HG02938 (cell line): ENCODE measurements at regions not wholly inside any gene's neighbourhood (a gene's known extent, or its start where the extent isn't known, plus 50 kb on each side); places are given as distances from the start of the nearest gene placed in this dataset.

ENCODE experiments used
- ATAC-seq: cut with Tn5 transposase; IDR thresholded peaks from one replicate; pipeline ENCODE4 v1.9.1; 2021; ENCODE audit warnings: mild to moderate bottlenecking, moderate library complexity; ENCODE audit not compliant: unreplicated experiment

DNA sequence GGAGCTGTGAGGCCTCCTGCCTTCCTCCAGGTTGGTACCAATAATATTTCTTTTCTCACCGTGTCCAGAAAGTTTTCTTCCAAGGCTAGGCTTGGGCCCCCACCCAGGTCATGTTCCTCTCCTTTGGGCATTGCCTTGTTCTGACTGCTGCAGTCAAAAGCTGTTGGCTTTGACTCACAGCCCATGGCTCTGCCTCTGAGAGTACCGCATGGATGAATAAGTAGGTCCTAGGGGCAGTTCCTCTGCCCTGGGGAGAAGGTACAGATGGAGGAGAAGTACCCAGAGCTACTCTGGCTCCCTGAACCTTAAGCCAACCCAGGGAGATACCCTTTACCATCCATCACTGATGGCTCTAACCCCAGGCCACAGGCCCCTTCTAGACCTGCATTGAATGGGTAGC is 115.0 kb downstream of the NAV1 start:
- ATAC-seq: no peak

DNA sequence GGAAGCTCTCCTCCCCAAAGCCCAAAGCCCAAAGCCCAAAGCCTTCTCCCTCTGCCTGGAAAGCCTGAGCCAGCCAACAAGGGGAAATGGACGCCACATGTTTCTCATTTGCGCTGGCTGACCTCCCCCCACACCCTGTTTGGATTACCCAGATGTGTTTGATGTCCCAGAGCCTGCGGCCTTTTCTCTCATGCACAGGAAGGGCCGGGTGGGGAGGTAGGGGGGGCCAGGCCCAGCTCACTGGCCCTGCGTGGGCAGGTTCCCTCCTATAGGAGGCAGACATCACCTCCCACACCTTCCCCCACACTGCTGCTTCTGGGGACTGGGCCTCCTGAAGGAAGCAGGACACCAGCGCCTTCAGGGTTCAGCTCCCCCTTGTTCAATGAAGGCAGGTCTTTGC is 116.3 kb downstream of the NAV1 start:
- no peak for ATAC-seq

DNA sequence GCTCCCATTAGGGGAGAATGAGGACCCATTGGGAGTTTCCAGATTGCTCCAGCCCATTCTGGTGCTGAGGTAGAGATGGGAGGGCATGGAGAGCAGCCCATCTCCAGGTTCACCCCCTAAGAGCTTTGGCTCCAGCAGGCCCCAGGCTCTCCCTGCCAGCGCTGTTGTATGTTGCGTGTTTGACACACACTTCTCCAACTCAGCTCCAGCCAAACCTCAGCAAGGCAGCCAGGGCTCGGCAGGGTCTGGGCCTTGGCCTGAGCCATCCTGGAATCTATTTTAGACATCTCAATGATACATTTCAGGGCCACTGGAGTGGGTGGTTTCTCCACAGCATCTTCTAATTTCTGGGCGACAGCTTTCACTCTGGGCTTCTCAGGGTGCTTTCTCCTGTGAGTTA is 117.0 kb downstream of the NAV1 start:
- no peak for ATAC-seq

DNA sequence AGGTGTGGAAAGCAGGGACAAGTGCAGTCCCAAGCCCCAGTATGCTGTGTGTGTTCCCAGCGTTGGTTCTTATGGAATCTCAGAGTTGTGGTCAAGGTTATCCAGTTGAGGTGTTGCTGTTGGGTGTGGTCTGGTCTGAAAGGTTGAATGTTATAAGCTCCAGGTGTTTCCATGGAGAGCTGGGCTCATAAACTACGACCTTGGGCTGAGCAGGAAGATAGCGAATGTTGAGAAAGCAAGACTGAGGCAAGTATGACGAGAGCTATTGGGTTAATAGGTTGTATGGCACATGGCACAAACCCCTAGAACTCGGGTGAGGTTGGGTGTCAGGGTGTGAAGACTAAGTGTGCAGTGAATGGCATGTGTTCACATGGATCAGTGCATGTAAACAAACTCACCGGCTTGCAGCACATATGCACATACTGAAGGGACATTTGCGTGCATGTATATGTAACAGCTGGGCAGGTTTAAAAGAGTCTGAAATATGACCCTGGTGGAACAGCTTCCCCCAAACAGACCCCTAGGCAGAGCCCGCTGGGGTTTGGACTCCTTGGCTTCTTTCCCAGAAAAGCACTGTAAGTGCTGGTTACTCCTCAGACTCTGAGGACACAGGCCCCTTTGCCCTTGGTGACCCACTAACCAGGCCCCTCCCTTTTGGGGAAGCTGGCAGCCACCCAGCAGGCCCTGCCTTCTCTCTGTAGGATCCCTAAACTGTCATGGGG is 117.5 kb downstream of the NAV1 start:
- ATAC-seq: no peak

DNA sequence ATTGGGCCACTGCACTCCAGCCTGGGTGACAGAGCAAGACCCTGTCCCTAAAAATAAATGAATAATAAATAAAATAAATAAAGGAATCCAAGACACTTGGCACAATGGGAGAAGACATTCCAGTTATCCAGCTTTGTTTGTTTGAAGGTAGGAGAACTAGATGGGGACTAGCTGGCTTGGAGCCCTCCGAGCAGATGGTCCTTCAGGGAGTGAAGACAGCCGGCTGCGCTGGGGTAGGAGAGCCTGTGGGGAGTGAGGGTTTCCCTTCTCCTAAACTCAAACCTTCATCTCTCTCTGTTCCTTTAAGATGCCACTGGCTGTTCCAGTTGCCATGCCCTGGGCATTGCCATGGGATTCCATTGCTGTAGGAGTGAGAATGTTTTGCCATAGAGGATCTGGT is 120.6 kb downstream of the NAV1 start:
- no peak for ATAC-seq

DNA sequence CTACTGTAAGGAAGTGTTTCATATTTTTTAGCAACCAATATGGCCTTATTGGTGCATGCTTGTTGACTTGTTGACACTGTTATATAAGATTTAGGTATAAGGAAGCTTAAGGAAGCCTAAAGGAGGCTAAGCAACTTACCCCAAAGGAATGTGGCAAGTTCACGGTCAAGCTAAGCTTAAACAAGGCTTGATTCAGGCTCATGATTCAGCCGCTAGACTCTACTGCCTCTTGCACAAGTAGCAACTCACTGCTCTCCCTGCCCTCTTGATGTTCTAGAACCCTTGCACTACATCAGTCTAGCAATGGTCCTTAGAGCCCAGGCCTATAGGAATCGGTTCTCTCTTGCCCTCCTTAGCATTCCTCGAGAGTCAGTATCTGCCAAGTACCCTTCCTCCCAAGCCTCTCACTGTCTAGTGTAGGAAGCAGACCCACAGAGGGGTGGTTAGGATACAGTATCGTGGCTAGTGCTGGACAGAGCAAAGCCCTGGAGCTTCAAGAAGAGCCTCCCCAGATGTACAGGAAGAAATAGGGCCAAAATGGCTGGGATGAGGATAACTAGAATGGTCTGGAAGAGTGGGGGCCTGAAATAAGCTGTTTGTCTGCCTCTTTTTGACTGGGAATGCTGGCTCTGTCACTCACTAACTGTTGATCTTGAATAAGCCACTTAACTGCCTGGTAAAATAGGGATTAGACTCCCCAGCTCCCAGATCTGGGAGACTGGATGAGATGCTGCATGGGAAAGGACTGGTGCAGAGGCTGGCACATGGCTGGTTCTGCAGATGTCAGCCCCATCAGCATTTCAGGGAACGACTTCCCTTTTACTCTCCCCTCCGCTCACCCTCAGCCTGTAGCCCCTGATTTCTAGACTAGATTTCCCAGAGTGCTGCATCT is 122.2 kb downstream of the NAV1 start:
- ATAC-seq: no peak

DNA sequence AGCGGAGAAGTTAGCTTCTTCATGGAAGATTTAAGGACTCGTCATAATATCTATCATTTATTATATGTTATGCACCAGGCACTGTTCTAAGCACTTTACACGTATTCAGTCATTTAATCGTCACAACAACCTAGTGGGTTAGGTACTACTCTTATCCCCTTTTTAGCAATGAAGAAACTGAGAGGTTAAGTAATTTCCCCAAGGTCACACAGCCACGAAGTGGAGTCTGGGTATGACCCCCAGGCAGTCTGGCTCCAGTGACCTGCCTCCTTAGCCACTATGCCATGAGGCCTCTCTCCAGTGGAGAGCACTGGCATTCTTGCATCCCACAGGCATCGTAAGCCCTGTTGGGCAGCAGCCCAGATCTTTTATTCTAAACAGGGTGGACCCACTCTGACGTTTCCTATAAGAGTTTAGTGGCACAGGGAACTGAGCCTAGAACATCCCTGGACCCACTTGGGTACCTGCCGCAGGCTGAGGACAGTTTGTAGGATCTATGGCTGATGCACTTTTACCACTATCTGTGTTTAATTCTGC is 123.0 kb downstream of the NAV1 start:
- no peak for ATAC-seq

DNA sequence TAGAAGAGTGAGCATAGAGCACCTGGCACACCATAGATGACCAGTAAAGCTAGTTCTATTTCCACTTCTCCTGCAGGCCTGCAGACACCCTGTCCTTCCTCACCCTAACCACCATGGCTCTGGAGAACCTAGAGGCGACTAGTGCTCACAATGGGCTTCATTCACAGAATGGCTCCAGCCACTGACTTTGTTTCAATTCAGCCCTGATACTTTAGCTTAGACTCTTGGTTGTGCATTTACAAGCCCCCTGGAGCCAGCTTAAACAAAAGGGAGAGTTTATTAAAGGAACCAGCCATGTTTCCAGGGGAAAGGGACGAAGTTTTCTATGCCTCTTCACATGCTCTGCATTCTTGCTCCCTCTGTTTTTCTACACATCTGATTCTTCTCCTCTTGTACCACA is 123.7 kb downstream of the NAV1 start:
- no peak for ATAC-seq

DNA sequence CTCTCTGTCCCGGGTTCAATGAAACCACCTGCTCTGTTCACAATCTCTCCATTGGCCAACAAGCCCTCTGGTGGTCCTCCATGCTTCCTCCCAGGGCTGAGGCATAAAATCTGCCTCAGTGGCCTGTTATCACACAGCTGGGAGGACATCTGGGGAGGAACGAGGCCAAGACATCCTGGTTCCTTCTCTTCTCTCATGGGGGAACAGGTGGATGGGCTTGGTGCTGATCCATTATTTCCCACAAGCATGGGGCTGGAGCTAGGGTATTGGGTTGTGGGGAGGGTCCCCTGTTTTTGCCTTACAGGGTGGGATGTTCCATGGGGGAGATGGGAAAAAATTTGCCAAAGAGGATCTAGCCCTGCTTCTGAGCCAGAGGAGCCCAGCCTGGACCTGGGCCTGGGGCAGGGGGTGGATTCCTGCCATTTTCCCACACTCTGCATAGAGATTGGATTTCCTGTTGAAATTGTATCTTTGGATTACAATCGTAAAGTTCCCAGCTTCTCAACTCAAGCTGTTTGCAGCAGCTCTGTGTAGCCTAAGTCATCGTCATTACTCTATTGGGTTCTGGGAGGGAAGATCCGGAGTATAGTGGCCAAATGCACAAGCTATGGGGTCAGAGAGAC is 124.7 kb downstream of the NAV1 start:
- ATAC-seq: no peak

DNA sequence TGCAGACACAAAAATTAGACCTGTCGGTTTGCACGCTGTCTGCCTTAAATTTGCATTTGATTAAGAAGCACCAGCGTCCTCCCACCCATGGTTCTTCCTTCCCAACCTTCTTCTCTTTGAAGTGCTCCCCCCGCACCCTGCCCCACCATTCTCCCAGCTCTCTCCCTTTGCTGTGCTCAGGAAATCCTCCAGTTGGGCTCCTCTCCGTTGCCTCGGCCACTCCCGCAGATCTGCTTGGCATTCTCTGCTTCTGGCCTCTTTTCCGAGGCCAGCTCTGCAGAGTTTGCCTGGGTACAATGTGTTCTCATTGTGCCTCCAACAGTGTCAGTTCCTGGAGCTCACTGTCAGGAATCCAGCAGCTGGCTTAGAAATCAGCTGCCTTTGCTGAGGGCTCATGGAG is 126.1 kb downstream of the NAV1 start:
- ATAC-seq: no peak

DNA sequence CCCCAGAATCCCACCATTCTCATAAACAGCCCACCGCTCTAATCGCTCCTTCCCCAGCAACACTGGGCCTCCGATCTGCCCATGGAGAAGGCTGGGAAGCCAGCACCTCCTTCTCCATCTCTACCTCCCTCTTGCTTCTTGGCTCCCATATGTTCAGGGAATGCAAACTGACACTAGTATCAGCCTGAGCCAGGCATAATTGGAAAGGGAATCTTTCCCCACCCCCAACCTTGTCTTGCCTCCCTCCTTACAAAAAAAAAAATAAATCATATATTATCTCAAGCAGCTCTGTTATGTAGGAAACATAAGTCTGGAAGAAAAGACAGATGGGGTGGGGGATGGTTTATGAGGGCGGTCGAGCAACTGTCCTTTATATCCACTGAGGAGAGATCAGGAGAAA is 127.2 kb downstream of the NAV1 start:
- no peak for ATAC-seq

DNA sequence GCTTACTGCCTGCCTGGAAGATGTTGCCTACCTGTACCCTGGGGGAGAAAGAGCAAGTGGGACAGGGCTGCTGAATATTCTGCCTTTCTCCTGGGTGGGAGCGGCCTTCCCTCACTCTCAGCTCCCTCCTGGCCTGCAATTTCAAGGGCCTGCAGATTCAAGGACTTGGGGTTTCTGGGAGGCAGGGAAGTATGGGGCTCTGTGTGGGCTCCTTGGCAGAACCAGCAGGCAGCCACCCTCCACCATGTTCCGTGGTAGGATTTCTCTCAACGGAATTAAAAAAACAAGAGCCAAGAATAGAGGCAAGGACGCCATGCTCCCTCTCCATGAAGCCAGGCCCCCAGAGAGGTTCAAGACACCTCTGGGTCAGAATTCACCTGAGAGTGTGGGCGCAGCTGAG is 127.7 kb downstream of the NAV1 start:
- no peak for ATAC-seq

DNA sequence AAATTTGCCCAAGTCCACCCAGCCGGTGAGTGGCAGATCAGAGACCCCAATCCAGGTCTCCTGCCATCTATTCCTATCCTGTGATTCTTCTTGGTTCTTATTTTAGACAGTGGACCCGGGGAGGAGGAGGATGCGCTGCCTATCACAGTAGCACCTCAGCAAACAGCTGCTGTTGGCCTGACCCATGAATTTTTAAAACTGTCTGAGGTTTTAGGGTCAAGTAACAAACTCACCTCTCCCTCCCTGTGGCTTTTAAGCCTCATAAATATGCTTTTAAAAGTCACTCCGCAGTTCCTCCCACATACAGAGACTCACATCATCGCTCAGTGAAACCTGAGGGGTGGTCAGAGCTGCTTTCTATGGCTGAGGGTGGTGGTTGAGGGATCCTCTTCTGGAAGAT is 128.6 kb downstream of the NAV1 start:
- ATAC-seq: no peak

DNA sequence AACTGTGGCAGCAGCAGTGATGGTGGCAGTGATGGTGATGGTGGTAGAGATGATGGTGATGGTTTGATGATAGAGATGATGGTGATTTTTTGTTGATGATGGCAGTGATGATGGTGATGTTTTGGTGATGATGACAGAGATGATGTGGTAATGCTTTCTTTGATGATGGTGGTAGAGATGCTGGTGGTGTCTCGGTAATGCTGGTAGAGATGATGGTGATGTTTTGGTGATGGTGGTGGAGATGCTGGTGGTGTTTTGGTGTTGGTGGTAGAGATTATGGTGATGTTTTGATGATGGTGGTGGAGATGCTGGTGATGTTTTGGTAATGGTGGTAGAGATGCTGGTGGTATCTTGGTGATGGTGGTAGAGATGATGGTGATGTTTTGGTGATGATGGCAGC is 131.6 kb downstream of the NAV1 start:
- ATAC-seq: no peak

DNA sequence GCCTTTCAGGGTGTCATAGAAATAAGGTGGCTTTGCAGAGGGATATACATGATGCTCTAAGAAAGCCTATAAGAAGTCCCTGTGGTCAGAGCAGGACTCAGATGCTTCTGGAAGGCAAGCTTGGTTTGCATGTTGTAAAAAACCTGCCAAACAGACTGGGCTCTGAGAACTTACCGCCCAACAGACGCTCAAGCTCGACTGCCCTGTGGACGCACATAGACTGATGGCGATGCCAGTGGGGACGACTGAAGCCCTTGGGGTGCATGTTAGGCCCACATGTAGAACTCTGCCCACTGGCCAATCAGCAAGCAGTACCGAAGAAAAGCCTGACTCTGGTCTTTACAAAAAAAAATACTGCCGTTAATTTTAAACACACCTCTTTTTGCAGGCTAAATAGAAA is 133.8 kb downstream of the NAV1 start:
- ATAC-seq: no peak

DNA sequence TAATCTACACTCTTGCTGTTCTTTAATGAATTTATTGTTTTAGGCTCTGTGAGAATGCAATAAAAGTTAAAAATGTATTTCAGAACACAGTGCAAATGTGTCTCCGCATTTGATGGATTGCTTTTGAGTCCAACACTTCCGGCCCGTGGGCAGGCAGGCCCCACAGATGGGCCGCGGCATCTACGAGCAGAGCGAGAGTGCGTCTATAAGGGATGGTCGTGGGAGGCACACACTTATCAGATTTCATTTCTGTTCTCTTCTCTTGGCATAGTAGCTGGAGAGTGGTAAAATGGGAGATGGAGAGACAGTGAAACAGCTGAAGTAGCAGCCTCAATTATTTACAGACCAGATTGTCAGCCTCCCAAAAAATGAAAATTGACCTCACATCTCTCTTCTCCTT is 134.2 kb downstream of the NAV1 start:
- no peak for ATAC-seq

DNA sequence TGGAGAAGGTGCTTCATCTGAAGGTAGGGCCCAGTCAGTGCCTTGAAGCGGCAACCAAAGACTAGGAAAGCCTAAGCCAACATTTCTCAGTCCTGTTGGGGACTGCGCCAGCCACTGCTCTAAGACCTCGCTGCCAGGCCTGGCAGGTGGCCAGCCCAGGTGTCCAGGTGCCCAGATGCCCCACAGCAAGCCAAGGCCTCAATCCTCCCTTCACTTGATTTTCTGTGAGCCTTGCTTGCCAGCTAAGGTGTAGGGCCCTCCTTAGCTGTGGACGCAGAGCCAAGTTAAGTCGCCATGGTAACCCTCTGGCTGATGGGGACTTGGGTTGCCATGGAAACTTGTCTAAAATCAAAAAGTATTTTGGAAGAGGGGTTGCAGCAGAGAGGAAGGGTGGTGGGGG is 135.0 kb downstream of the NAV1 start:
- ATAC-seq: no peak

DNA sequence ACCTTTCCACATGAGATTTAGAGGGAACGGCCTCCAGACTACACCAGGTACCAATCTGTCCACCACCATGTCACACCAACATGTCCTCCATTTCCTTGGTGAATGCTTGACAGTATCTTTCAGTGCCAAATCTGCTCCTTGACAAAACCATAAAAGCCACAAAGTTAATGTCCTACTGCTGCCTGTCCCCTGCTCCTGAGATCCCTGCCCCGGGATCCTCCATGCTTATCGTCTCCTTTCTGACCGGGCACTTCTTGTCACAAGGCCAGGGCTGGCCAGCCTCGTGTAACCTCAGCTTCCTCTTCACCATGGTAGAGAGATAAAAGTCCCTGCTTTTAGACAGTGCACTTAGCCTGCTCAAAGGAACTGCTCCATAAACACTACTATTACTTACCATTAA is 136.2 kb downstream of the NAV1 start:
- no peak for ATAC-seq

DNA sequence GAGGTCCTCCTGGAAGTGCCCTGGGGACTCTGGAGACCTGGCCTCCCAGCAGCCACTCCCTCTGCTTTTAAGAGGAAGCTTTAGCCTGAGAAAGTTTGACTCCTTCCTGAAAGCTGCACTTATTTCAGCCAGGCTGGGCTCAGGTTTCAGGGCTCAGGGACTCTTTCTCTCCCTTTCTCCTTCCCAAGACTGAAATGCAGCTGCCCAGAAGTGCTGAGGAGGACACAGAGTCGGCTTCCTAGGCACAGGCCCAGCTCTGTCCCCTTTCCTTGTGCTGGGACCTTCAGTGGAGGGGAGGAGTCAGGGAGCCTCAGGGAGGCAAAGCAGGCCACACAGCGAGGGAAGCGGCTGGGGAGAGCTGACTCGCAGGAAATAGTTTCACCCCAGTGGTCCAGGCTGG is 137.3 kb downstream of the NAV1 start:
- no peak for ATAC-seq

DNA sequence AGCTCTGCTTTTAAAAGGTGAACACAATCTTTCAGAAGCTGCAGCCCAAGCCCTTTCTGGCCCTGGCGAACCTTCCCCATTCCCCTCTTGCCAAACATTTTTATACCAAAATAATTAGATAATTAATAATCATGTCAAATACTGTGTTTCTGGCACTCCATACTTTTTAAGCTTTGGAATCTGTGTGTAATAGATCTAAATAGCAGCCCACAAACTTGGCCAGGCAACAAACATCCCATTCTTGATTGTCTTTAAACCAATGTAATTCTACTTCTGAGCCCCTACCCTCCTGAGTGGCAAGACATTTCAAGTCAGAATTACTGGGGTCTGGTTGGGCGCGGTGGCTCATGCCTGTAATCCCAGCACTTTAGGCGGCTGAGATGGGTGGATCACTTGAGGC is 137.7 kb downstream of the NAV1 start:
- no peak for ATAC-seq

DNA sequence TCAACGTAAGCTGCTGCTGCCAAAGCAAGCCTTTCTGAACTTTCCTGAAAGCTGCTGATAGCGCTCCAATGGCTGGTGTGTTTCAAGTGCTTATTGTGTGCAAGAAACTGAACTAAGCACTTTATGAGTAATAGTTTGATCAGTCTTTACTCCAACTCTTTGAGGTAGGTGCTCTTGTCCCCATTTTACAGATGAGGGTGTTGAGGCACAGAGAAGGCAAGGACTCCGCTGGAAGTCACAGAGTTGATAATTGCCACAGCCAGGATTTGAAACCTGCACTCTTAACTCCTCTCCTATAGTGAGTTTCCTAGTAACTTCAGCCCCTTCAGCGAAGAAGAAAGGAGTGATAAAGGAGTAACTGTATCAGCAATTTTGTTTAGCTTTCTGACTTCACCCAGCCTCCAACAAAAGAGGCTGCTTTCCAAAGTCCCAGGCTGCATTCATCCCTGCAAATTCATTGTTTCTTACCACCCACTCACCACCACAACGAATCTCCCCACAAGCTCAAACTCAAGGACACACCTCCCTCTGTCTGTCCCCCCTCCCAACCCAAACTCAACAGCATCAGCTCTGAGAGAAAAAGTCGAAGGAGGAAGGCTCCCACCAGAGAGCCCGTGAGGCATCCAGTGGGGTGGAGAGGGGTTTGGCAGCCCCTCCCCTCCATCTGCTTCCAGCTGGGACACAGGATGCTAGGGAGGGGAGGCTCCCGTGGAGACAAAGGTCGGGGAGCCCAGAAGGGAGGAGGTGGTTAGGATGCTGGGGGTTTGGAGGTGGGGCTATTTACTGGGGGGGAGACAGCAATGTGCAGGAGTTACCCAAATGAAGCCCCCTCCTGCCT is 139.6 kb downstream of the NAV1 start:
- ATAC-seq: no peak
